Keratinocyte (primary cell): ENCODE measurements at regions not wholly inside any gene's neighbourhood (a gene's known extent, or its start where the extent isn't known, plus 50 kb on each side); places are given as distances from the start of the nearest gene placed in this dataset.

ENCODE experiments used
- DNase-seq: peaks from one replicate; pipeline ENCODE4 v3.0.0-alpha.2; 2011; ENCODE audit warnings: low read depth, missing footprints, low spot score
- FAIRE-seq: peaks from 2 replicates; lab custom pipeline; 2011; peaks lifted over from hg19 to GRCh38; lab: Jason Lieb, UNC
- H2AFZ ChIP-seq: 2 replicates; pipeline ENCODE4 v1.6.0; 2012; ENCODE audit warnings: low read length, control low read depth, inconsistent platforms; ENCODE audit not compliant: control insufficient read depth
- H3K27ac ChIP-seq: 2 replicates; pipeline ENCODE4 v1.5.1; 2011; ENCODE audit warnings: low read length; ENCODE audit not compliant: control insufficient read depth, insufficient read depth
- H3K27me3 ChIP-seq: 3 replicates; pipeline ENCODE4 v1.6.0; 2011; ENCODE audit warnings: low read length; ENCODE audit not compliant: control insufficient read depth, insufficient read depth; ENCODE audit errors: extremely low read depth
- H3K36me3 ChIP-seq, 2 experiments: 2 replicates in 1 of 2; 3 replicates in 1 of 2; pipeline ENCODE4 v1.5.1; 2011; ENCODE audit warnings: low read length in 2 of 2, mild to moderate bottlenecking in 1 of 2; ENCODE audit not compliant: control insufficient read depth in 2 of 2, insufficient read depth in 2 of 2; ENCODE audit errors: extremely low read depth in 1 of 2
- H3K4me1 ChIP-seq: 3 replicates; pipeline ENCODE4 v1.5.1; 2011; ENCODE audit warnings: low read length; ENCODE audit not compliant: control insufficient read depth, insufficient read depth; ENCODE audit errors: extremely low read depth
- H3K4me2 ChIP-seq: 3 replicates; pipeline ENCODE4 v1.6.0; 2011; ENCODE audit warnings: low read depth, low read length; ENCODE audit not compliant: control insufficient read depth, insufficient read depth; ENCODE audit errors: extremely low read depth
- H3K4me3 ChIP-seq, 3 experiments: fragments of 200-600 bp in 1 of 3; sonication (generic) in 1 of 3; 2 replicates in 2 of 3; 3 replicates in 1 of 3; pipeline ENCODE4 v1.5.1; 2011 to 2016; ENCODE audit warnings: low read length in 3 of 3, mild to moderate bottlenecking in 3 of 3, control low read depth in 2 of 3, inconsistent platforms in 1 of 3, low read depth in 1 of 3, mixed read lengths in 1 of 3, mixed run types in 1 of 3, moderate library complexity in 1 of 3; ENCODE audit not compliant: control insufficient read depth in 2 of 3, insufficient read depth in 2 of 3; ENCODE audit errors: extremely low read depth in 1 of 3
- H3K79me2 ChIP-seq: 2 replicates; pipeline ENCODE4 v1.6.0; 2012; ENCODE audit warnings: low read length; ENCODE audit not compliant: control insufficient read depth, insufficient read depth
- H3K9ac ChIP-seq: 3 replicates; pipeline ENCODE4 v1.6.0; 2011; ENCODE audit warnings: low read length; ENCODE audit not compliant: control insufficient read depth, insufficient read depth; ENCODE audit errors: extremely low read depth
- H3K9me1 ChIP-seq: 3 replicates; pipeline ENCODE4 v1.6.0; 2011; ENCODE audit warnings: low read length; ENCODE audit not compliant: control insufficient read depth, insufficient read depth; ENCODE audit errors: extremely low read depth
- H3K9me3 ChIP-seq: 2 replicates; pipeline ENCODE4 v1.5.1; 2012; ENCODE audit warnings: low read depth, low read length; ENCODE audit not compliant: control insufficient read depth
- H4K20me1 ChIP-seq: 3 replicates; pipeline ENCODE4 v1.6.0; 2011; ENCODE audit warnings: low read length; ENCODE audit not compliant: control insufficient read depth, insufficient read depth; ENCODE audit errors: extremely low read depth
- EZH2 ChIP-seq: IDR thresholded peaks from one replicate; pipeline ENCODE4 v1.6.1; 2012; ENCODE audit warnings: inconsistent platforms, mild to moderate bottlenecking, low read length, moderate library complexity
- dilution Hi-C: fragments of 300-500 bp; cut with MboI; formaldehyde crosslinking; loops from one replicate; pipeline ENCODE4 v1.7.0; 2020; ENCODE audit warnings: low sequenced_read_pairs; ENCODE audit not compliant: extremely low pct_ligation_motif_present
- TF ChIP-seq, protein P1 (sequence below), 3 experiments: IDR thresholded peaks in 1 of 3; conservative IDR thresholded peaks in 1 of 3; optimal IDR thresholded peaks in 1 of 3; 2 replicates in 2 of 3; 3 replicates in 1 of 3; pipeline versions ENCODE3 to v1.5.1; 2011; ENCODE audit warnings: low read length in 3 of 3, mild to moderate bottlenecking in 3 of 3, moderate library complexity in 2 of 3, control low read depth in 1 of 3, inconsistent platforms in 1 of 3; ENCODE audit not compliant: insufficient read depth in 2 of 3; ENCODE audit errors: extremely low read depth in 1 of 3

- Histone ChIP-seq H3K9me1 (no peaks in the 10 kb centered on the region), H3K9ac (no peak overlapping the region), H2AFZ (no peak overlapping the region), H3K27me3 (peaks cover 22% of the 10 kb centered on the region), H3K9me3 (no peaks in the 10 kb centered on the region), H4K20me1 (no peaks in the 10 kb centered on the region), H3K27ac (no peak overlapping the region), H3K79me2 (no peaks in the 10 kb centered on the region), H3K4me1 (no peaks in the 10 kb centered on the region), H3K4me2 (no peak overlapping the region), H3K36me3 (no peaks in the 10 kb centered on the region), H3K4me3 (no peak overlapping the region)
- dilution Hi-C loops = no loop called here
- no peak for DNase-seq
- TF ChIP-seq EZH2 = no peak
- TF ChIP-seq, protein P1, sequence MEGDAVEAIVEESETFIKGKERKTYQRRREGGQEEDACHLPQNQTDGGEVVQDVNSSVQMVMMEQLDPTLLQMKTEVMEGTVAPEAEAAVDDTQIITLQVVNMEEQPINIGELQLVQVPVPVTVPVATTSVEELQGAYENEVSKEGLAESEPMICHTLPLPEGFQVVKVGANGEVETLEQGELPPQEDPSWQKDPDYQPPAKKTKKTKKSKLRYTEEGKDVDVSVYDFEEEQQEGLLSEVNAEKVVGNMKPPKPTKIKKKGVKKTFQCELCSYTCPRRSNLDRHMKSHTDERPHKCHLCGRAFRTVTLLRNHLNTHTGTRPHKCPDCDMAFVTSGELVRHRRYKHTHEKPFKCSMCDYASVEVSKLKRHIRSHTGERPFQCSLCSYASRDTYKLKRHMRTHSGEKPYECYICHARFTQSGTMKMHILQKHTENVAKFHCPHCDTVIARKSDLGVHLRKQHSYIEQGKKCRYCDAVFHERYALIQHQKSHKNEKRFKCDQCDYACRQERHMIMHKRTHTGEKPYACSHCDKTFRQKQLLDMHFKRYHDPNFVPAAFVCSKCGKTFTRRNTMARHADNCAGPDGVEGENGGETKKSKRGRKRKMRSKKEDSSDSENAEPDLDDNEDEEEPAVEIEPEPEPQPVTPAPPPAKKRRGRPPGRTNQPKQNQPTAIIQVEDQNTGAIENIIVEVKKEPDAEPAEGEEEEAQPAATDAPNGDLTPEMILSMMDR (optimal IDR thresholded peaks at IDR 0.05 in 1 of 3, IDR thresholded peaks at IDR 0.05 in 1 of 3, conservative IDR thresholded peaks at IDR 0.05 in 1 of 3; ENCODE audit: extremely low read depth in 1 of 3, insufficient read depth in 2 of 3, low read length in 3 of 3) = no peak
- FAIRE-seq = no peak
Measured at GRCh38 chr20:48456366-48457192, 371.2 kb downstream of the PREX1 start.

DNA sequence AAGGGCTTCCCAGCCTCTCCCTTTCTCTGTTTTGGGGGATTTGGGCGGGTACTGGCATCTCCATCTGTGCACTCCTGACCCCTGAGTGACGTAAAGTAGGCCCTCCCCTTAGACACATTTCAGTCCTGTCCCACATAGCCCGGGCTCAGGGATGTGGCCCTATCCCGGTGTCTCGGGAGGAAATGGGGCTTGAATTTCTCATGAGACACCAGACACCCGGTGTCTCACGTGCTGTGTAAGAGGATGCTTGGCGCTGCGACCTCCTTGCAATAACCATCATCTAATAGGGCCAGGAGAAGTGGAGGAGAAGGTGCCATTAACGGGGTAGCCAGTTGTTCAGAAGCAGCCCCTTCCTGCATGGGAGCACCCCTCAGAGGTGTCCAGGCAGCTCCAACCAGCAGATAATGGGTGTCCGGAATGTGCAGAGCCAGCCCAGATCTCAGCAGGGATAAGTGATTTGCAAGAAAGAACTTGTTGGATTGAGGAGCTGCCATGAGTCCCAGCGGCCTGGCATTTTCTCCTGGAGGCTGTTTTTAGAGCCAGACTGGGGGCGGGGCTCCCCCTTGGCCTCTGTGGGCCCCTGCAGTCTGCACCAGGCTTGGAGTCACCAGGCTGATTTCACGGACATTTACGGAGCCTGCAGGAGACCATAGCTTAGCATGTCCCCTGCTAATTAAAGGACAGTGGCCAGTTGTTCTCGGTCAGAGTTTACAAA is 372.0 kb downstream of the PREX1 start:
- no peak for DNase-seq
- H3K9me3 ChIP-seq = no peaks in the 10 kb centered on the region
- FAIRE-seq = no peak
- no peaks in the 10 kb centered on the region for H3K79me2 ChIP-seq
- H3K4me1 ChIP-seq = no peaks in the 10 kb centered on the region
- H3K4me2 ChIP-seq = no peak overlapping the region
- H2AFZ ChIP-seq = no peak overlapping the region
- H3K27ac ChIP-seq = no peak overlapping the region
- no peaks in the 10 kb centered on the region for H4K20me1 ChIP-seq
- H3K9me1 ChIP-seq = no peaks in the 10 kb centered on the region
- TF ChIP-seq, protein P1 (optimal IDR thresholded peaks at IDR 0.05 in 1 of 3, IDR thresholded peaks at IDR 0.05 in 1 of 3, conservative IDR thresholded peaks at IDR 0.05 in 1 of 3; ENCODE audit: extremely low read depth in 1 of 3, insufficient read depth in 2 of 3, low read length in 3 of 3) = no peak
- TF ChIP-seq EZH2 = no peak
- dilution Hi-C loops = no loop called here
- peaks cover 14% of the 10 kb centered on the region for H3K27me3 ChIP-seq
- H3K9ac ChIP-seq = no peak overlapping the region
- H3K36me3 ChIP-seq = no peaks in the 10 kb centered on the region
- no peak overlapping the region for H3K4me3 ChIP-seq
